HL-60 (cell line): ENCODE measurements at regions not wholly inside any gene's neighbourhood (a gene's known extent, or its start where the extent isn't known, plus 50 kb on each side); places are given as distances from the start of the nearest gene placed in this dataset.

Experiments used
- DNase-seq, 2 experiments: peaks; one replicate each; pipeline ENCODE4 v3.0.0-alpha.2; 2010 to 2020; ENCODE audit warnings: low read depth in 1 of 2, low spot score in 1 of 2
- H3K27ac ChIP-seq: fragments of 250-450 bp; sonication (Bioruptor Pico); replicated peaks from 2 replicates; pipeline ENCODE4 v1.5.1; 2020; ENCODE audit warnings: mild to moderate bottlenecking, moderate library complexity
- H3K27me3 ChIP-seq: fragments of 250-450 bp; sonication (Bioruptor Pico); 2 replicates; pipeline ENCODE4 v1.5.1; 2021; ENCODE audit warnings: mild to moderate bottlenecking, moderate library complexity; ENCODE audit not compliant: insufficient read depth, poor library complexity, severe bottlenecking
- H3K4me3 ChIP-seq: replicated peaks from 2 replicates; pipeline ENCODE4 v1.5.1; 2011; ENCODE audit warnings: mild to moderate bottlenecking, control low read depth, low read length; ENCODE audit not compliant: insufficient read depth
- GABPA ChIP-seq: IDR thresholded peaks from 2 replicates; pipeline ENCODE4 v1.6.1; 2012; ENCODE audit warnings: low read depth
- POLR2AphosphoS5 ChIP-seq: IDR thresholded peaks from 2 replicates; pipeline ENCODE4 v1.6.1; 2012; ENCODE audit warnings: low read depth
- SPI1 ChIP-seq: IDR thresholded peaks from 2 replicates; pipeline ENCODE4 v1.6.1; 2012; ENCODE audit warnings: low read depth, mild to moderate bottlenecking, borderline replicate concordance
- TF ChIP-seq, protein P1 (sequence below): IDR thresholded peaks from one replicate; pipeline ENCODE4 v1.5.1; 2011; ENCODE audit warnings: low read length, control low read depth, inconsistent platforms; ENCODE audit not compliant: insufficient read depth
- TF ChIP-seq, protein P2 (sequence below): IDR thresholded peaks from 2 replicates; pipeline ENCODE4 v1.6.1; 2012; ENCODE audit warnings: low read depth; ENCODE audit not compliant: insufficient replicate concordance

DNA sequence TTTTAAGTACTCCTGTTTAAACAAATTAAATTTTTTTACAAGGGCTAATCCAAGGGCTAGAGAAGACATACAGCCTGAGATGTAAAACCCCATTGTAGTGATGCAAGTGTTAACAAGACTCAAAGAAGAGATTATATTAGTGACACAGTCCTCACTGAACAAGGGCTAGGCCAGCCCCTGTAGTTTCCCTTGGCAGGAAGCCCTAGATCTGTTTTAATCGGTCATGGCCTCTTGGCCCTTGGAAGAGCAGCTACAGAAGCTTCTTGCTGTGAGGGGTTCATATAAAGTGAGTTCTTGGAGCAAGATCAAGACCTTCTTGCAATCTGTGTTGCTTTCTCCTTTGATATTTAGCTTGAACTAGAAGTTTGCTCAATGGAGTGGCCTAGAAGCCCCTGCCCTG, 1339.4 kb downstream of the XPNPEP1 start:
- H3K27ac ChIP-seq = no peak overlapping the region
- no peak for DNase-seq
- TF ChIP-seq, protein P1, sequence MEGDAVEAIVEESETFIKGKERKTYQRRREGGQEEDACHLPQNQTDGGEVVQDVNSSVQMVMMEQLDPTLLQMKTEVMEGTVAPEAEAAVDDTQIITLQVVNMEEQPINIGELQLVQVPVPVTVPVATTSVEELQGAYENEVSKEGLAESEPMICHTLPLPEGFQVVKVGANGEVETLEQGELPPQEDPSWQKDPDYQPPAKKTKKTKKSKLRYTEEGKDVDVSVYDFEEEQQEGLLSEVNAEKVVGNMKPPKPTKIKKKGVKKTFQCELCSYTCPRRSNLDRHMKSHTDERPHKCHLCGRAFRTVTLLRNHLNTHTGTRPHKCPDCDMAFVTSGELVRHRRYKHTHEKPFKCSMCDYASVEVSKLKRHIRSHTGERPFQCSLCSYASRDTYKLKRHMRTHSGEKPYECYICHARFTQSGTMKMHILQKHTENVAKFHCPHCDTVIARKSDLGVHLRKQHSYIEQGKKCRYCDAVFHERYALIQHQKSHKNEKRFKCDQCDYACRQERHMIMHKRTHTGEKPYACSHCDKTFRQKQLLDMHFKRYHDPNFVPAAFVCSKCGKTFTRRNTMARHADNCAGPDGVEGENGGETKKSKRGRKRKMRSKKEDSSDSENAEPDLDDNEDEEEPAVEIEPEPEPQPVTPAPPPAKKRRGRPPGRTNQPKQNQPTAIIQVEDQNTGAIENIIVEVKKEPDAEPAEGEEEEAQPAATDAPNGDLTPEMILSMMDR = no peak
- TF ChIP-seq SPI1 = no peak
- TF ChIP-seq GABPA = no peak
- TF ChIP-seq, protein P2, sequence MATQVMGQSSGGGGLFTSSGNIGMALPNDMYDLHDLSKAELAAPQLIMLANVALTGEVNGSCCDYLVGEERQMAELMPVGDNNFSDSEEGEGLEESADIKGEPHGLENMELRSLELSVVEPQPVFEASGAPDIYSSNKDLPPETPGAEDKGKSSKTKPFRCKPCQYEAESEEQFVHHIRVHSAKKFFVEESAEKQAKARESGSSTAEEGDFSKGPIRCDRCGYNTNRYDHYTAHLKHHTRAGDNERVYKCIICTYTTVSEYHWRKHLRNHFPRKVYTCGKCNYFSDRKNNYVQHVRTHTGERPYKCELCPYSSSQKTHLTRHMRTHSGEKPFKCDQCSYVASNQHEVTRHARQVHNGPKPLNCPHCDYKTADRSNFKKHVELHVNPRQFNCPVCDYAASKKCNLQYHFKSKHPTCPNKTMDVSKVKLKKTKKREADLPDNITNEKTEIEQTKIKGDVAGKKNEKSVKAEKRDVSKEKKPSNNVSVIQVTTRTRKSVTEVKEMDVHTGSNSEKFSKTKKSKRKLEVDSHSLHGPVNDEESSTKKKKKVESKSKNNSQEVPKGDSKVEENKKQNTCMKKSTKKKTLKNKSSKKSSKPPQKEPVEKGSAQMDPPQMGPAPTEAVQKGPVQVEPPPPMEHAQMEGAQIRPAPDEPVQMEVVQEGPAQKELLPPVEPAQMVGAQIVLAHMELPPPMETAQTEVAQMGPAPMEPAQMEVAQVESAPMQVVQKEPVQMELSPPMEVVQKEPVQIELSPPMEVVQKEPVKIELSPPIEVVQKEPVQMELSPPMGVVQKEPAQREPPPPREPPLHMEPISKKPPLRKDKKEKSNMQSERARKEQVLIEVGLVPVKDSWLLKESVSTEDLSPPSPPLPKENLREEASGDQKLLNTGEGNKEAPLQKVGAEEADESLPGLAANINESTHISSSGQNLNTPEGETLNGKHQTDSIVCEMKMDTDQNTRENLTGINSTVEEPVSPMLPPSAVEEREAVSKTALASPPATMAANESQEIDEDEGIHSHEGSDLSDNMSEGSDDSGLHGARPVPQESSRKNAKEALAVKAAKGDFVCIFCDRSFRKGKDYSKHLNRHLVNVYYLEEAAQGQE = no peak

DNA sequence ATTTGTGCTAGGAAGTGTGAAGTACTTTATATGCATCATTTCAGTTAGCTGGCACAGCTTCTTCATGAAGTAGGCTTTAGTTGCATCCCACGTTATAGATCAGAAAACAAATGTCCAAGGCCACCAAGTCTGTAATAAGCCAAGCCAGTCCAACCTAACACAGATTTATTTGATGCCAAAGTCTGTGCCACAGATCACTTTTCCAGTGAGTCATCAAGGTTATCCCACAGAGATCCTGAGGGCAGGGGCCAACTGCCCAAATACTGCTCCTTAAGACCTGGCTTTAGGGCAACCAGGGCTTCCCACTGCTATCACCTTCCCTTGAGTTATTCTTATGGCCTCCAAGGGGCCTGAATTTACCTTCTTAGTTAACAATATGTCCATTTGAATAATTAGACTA, 1340.4 kb downstream of the XPNPEP1 start:
- TF ChIP-seq, protein P2 = no peak
- TF ChIP-seq, protein P1 = no peak
- TF ChIP-seq POLR2AphosphoS5 = no peak
- no peak for TF ChIP-seq GABPA
- TF ChIP-seq SPI1 = no peak
- H3K27ac ChIP-seq = no peak overlapping the region
- no peak overlapping the region for H3K4me3 ChIP-seq
- no peak for DNase-seq
- H3K27me3 ChIP-seq = no peaks in the 10 kb centered on the region

More for the DNA sequence above, 1339.4 kb downstream of the XPNPEP1 start:
- Histone ChIP-seq H3K4me3 (no peak overlapping the region), H3K27me3 (no peaks in the 10 kb centered on the region)

DNA sequence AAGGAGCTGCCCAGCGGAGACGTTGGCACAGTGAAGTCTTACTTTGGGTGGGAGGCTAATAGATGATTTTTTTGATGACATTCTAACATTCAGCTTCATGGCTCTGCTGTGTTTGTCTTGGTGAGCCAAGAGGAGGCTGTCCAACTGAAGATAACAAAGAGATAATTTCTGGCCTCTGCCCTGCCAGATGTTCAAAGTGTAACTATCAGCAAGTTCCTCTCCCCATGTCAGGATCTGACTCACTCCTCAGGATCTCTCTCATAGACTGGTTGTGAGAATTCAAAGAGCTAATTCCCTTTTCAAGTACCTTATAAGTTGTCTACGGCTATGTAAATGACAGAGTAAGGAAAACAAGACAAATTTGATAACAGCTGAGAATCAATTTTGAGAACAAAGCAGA, 1340.9 kb downstream of the XPNPEP1 start:
- DNase-seq = no peak
- Histone ChIP-seq H3K27ac (no peak overlapping the region), H3K4me3 (no peak overlapping the region), H3K27me3 (no peaks in the 10 kb centered on the region)
- TF ChIP-seq GABPA (no peak), SPI1 (no peak), POLR2AphosphoS5 (no peak)
- TF ChIP-seq, protein P2 = no peak
- TF ChIP-seq, protein P1 = no peak
